ENCODE measurements at regions not wholly inside any gene's neighbourhood (a gene's known extent, or its start where the extent isn't known, plus 50 kb on each side); places are given as distances from the start of the nearest gene placed in this dataset.

- TF ChIP-seq SUZ12 (IDR thresholded peaks at IDR 0.05) (no peak), FOXM1 (IDR thresholded peaks at IDR 0.05; ENCODE audit: borderline replicate concordance) (no peak), BHLHE40 (IDR thresholded peaks at IDR 0.05; ENCODE audit: borderline replicate concordance) (no peak), FOXA1 (IDR thresholded peaks at IDR 0.05) (no peak), ARNT (IDR thresholded peaks at IDR 0.05) (no peak), TARDBP (IDR thresholded peaks at IDR 0.05) (no peak), ZNF384 (IDR thresholded peaks at IDR 0.05) (no peak), SP1 (IDR thresholded peaks at IDR 0.05) (no peak)
Measured at GRCh38 chr6:47179286-47179685, 130.4 kb downstream of the TNFRSF21 start.

Measured in HEK293T (cell line).